ENCODE measurements at regions not wholly inside any gene's neighbourhood (a gene's known extent, or its start where the extent isn't known, plus 50 kb on each side); places are given as distances from the start of the nearest gene placed in this dataset.

DNA sequence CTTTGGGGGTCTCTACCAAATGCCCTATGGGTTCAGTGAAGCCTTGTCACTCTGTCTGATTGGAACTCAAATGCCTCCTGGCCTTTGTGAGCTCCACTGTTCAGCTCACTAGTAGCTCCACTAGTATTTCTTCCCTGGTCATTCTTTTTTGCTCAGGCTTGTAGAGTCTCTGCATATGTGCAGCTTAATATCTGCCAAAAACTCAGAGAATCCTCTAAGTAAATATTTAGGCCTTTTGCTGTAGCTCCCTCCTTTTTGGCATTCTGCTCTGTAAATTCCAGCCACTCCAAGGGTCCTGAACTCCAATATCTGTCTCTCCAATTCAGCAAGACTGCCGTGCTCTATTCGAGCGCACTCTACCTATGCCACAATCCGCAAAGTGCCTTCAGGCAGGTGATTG lies 146.5 kb downstream of the MAIP1 start:
- no peak for DNase-seq (ENCODE audit: low spot score)
- Histone ChIP-seq H3K9me3 (replicated peaks in 1 of 2; ENCODE audit: control insufficient read depth in 2 of 2, insufficient read depth in 1 of 2, low read depth in 1 of 2, low read length in 2 of 2) (no peaks in the 10 kb centered on the region), H2AFZ (ENCODE audit: low read length) (no peak overlapping the region)

DNA sequence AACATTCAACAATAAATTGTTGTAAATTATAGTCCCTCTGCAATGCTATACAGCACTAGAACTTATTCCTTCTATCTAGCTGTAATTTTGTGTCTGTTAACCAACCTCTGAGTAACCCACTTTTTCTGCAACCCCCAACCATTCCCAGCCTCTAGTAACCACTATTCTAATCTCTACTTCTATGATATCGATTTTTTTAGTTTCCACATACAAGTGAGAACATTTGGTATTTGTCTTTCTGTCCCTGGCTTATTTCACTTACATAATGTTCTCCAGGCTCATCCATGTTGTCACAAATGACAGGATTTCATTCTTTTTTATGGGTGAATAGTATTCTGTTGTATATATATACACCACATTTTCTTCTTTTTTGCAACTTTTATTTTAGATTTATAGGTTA lies 147.6 kb downstream of the MAIP1 start:
- Histone ChIP-seq H4K91ac (ENCODE audit: low read depth, low read length, poor library complexity) (no peak overlapping the region), H2BK12ac (ENCODE audit: low read length) (no peak overlapping the region), H2BK120ac (ENCODE audit: low read depth, low read length) (no peak overlapping the region), H3K4ac (ENCODE audit: low read length) (no peak overlapping the region), H3K27ac (replicated peaks; ENCODE audit: low read length) (no peak overlapping the region), H3K4me3 (ENCODE audit: low read length in 2 of 2) (no peak overlapping the region), H3K79me1 (ENCODE audit: low read depth, low read length) (no peaks in the 10 kb centered on the region), H3K18ac (ENCODE audit: low read length) (no peak overlapping the region), H3K9me3 (replicated peaks in 1 of 2; ENCODE audit: control insufficient read depth in 2 of 2, insufficient read depth in 1 of 2, low read depth in 1 of 2, low read length in 2 of 2) (no peaks in the 10 kb centered on the region), H2AFZ (ENCODE audit: low read length) (no peak overlapping the region), H2BK15ac (ENCODE audit: low read length) (no peak overlapping the region), H3K4me2 (ENCODE audit: insufficient read depth, low read length, poor library complexity, severe bottlenecking) (no peak overlapping the region), H2BK5ac (ENCODE audit: low read length) (no peak overlapping the region), H3K9ac (ENCODE audit: low read depth, low read length, poor library complexity) (no peak overlapping the region), H3K23ac (ENCODE audit: low read depth, low read length, poor library complexity) (no peak overlapping the region), H2AK5ac (ENCODE audit: low read depth, low read length) (no peak overlapping the region), H4K8ac (ENCODE audit: low read depth, low read length) (no peak overlapping the region), H3K27me3 (ENCODE audit: control insufficient read depth in 3 of 3, insufficient read depth in 3 of 3, low read depth in 1 of 3, low read length in 3 of 3) (no peaks in the 10 kb centered on the region), H3K14ac (ENCODE audit: low read length) (no peak overlapping the region), H3K36me3 (replicated peaks in 1 of 2; ENCODE audit: control insufficient read depth in 2 of 2, insufficient read depth in 2 of 2, low read length in 2 of 2) (no peaks in the 10 kb centered on the region), H3K4me1 (ENCODE audit: control insufficient read depth in 2 of 2, insufficient read depth in 1 of 2, low read depth in 1 of 2, low read length in 2 of 2) (peaks cover 0 to 5% of the 10 kb centered on the region in 2 donors)
- no peak for DNase-seq (ENCODE audit: low spot score)
- no CpG with 5 or more reads among the region's 1 CpG for WGBS, 2 donors (ENCODE audit: extremely low coverage in 2 of 2, insufficient read length in 2 of 2, insufficient replicate concordance in 1 of 2)

More for the DNA sequence above, 146.5 kb downstream of the MAIP1 start:
- Histone ChIP-seq H3K79me1 (ENCODE audit: low read depth, low read length) (no peaks in the 10 kb centered on the region), H4K8ac (ENCODE audit: low read depth, low read length) (no peak overlapping the region), H2BK5ac (ENCODE audit: low read length) (no peak overlapping the region), H2BK15ac (ENCODE audit: low read length) (no peak overlapping the region), H3K27ac (replicated peaks; ENCODE audit: low read length) (no peak overlapping the region), H3K4ac (ENCODE audit: low read length) (no peak overlapping the region), H3K27me3 (ENCODE audit: control insufficient read depth in 3 of 3, insufficient read depth in 3 of 3, low read depth in 1 of 3, low read length in 3 of 3) (no peaks in the 10 kb centered on the region), H3K4me3 (ENCODE audit: low read length in 2 of 2) (no peak overlapping the region), H3K18ac (ENCODE audit: low read length) (no peak overlapping the region), H3K9ac (ENCODE audit: low read depth, low read length, poor library complexity) (no peak overlapping the region), H2BK12ac (ENCODE audit: low read length) (no peak overlapping the region), H3K4me1 (ENCODE audit: control insufficient read depth in 2 of 2, insufficient read depth in 1 of 2, low read depth in 1 of 2, low read length in 2 of 2) (peaks cover 0 to 3% of the 10 kb centered on the region in 2 donors), H2BK120ac (ENCODE audit: low read depth, low read length) (no peak overlapping the region), H4K91ac (ENCODE audit: low read depth, low read length, poor library complexity) (no peak overlapping the region), H2AK5ac (ENCODE audit: low read depth, low read length) (no peak overlapping the region), H3K36me3 (replicated peaks in 1 of 2; ENCODE audit: control insufficient read depth in 2 of 2, insufficient read depth in 2 of 2, low read length in 2 of 2) (no peaks in the 10 kb centered on the region), H3K4me2 (ENCODE audit: insufficient read depth, low read length, poor library complexity, severe bottlenecking) (no peak overlapping the region), H3K14ac (ENCODE audit: low read length) (no peak overlapping the region), H3K23ac (ENCODE audit: low read depth, low read length, poor library complexity) (no peak overlapping the region)
- WGBS, 2 donors (ENCODE audit: extremely low coverage in 2 of 2, insufficient read length in 2 of 2, insufficient replicate concordance in 1 of 2): no CpG with 5 or more reads among the region's 4 CpGs

GRCh38 chr2:200104015-200104414 lies 148.6 kb downstream of the MAIP1 start:
- Histone ChIP-seq H2AK5ac (ENCODE audit: low read depth, low read length) (no peak overlapping the region), H2BK15ac (ENCODE audit: low read length) (no peak overlapping the region), H3K79me1 (ENCODE audit: low read depth, low read length) (no peaks in the 10 kb centered on the region), H3K23ac (ENCODE audit: low read depth, low read length, poor library complexity) (no peak overlapping the region), H2AFZ (ENCODE audit: low read length) (no peak overlapping the region), H2BK5ac (ENCODE audit: low read length) (no peak overlapping the region), H2BK120ac (ENCODE audit: low read depth, low read length) (no peak overlapping the region), H3K4me2 (ENCODE audit: insufficient read depth, low read length, poor library complexity, severe bottlenecking) (no peak overlapping the region), H3K14ac (ENCODE audit: low read length) (no peak overlapping the region), H4K91ac (ENCODE audit: low read depth, low read length, poor library complexity) (no peak overlapping the region), H3K9ac (ENCODE audit: low read depth, low read length, poor library complexity) (no peak overlapping the region), H2BK12ac (ENCODE audit: low read length) (no peak overlapping the region), H3K4me1 (ENCODE audit: control insufficient read depth in 2 of 2, insufficient read depth in 1 of 2, low read depth in 1 of 2, low read length in 2 of 2) (peaks cover 0 to 5% of the 10 kb centered on the region in 2 donors), H3K27ac (replicated peaks; ENCODE audit: low read length) (no peak overlapping the region), H3K18ac (ENCODE audit: low read length) (no peak overlapping the region), H3K4me3 (ENCODE audit: low read length in 2 of 2) (no peak overlapping the region), H3K9me3 (replicated peaks in 1 of 2; ENCODE audit: control insufficient read depth in 2 of 2, insufficient read depth in 1 of 2, low read depth in 1 of 2, low read length in 2 of 2) (no peaks in the 10 kb centered on the region), H3K4ac (ENCODE audit: low read length) (no peak overlapping the region), H3K36me3 (replicated peaks in 1 of 2; ENCODE audit: control insufficient read depth in 2 of 2, insufficient read depth in 2 of 2, low read length in 2 of 2) (no peaks in the 10 kb centered on the region), H3K27me3 (ENCODE audit: control insufficient read depth in 3 of 3, insufficient read depth in 3 of 3, low read depth in 1 of 3, low read length in 3 of 3) (no peaks in the 10 kb centered on the region), H4K8ac (ENCODE audit: low read depth, low read length) (no peak overlapping the region)
- no CpG with 5 or more reads among the region's 1 CpG for WGBS, 2 donors (ENCODE audit: extremely low coverage in 2 of 2, insufficient read length in 2 of 2, insufficient replicate concordance in 1 of 2)
- DNase-seq (ENCODE audit: low spot score): no peak

GRCh38 chr2:200107514-200108217 lies 152.3 kb downstream of the MAIP1 start:
- Histone ChIP-seq H3K9ac (ENCODE audit: low read depth, low read length, poor library complexity) (no peak overlapping the region), H2BK5ac (ENCODE audit: low read length) (no peak overlapping the region), H2AK5ac (ENCODE audit: low read depth, low read length) (no peak overlapping the region), H4K91ac (ENCODE audit: low read depth, low read length, poor library complexity) (no peak overlapping the region), H3K4me1 (ENCODE audit: control insufficient read depth in 2 of 2, insufficient read depth in 1 of 2, low read depth in 1 of 2, low read length in 2 of 2) (peaks cover 0 to 2% of the 10 kb centered on the region in 2 donors), H2BK15ac (ENCODE audit: low read length) (no peak overlapping the region), H2BK120ac (ENCODE audit: low read depth, low read length) (no peak overlapping the region), H3K9me3 (replicated peaks in 1 of 2; ENCODE audit: control insufficient read depth in 2 of 2, insufficient read depth in 1 of 2, low read depth in 1 of 2, low read length in 2 of 2) (no peaks in the 10 kb centered on the region), H2BK12ac (ENCODE audit: low read length) (no peak overlapping the region), H3K4me2 (ENCODE audit: insufficient read depth, low read length, poor library complexity, severe bottlenecking) (no peak overlapping the region), H3K4ac (ENCODE audit: low read length) (no peak overlapping the region), H4K8ac (ENCODE audit: low read depth, low read length) (no peak overlapping the region), H3K4me3 (ENCODE audit: low read length in 2 of 2) (no peak overlapping the region), H3K36me3 (replicated peaks in 1 of 2; ENCODE audit: control insufficient read depth in 2 of 2, insufficient read depth in 2 of 2, low read length in 2 of 2) (no peaks in the 10 kb centered on the region), H3K27me3 (ENCODE audit: control insufficient read depth in 3 of 3, insufficient read depth in 3 of 3, low read depth in 1 of 3, low read length in 3 of 3) (no peaks in the 10 kb centered on the region), H3K27ac (replicated peaks; ENCODE audit: low read length) (no peak overlapping the region), H3K23ac (ENCODE audit: low read depth, low read length, poor library complexity) (no peak overlapping the region), H3K14ac (ENCODE audit: low read length) (no peak overlapping the region), H3K79me1 (ENCODE audit: low read depth, low read length) (no peaks in the 10 kb centered on the region), H2AFZ (ENCODE audit: low read length) (no peak overlapping the region), H3K18ac (ENCODE audit: low read length) (no peak overlapping the region)
- WGBS, 2 donors (ENCODE audit: extremely low coverage in 2 of 2, insufficient read length in 2 of 2, insufficient replicate concordance in 1 of 2): no CpG with 5 or more reads among the region's 6 CpGs
- no peak for DNase-seq (ENCODE audit: low spot score)

Measured in neuronal stem cell (in vitro differentiated cells).